ENCODE measurements at regions not wholly inside any gene's neighbourhood (a gene's known extent, or its start where the extent isn't known, plus 50 kb on each side); places are given as distances from the start of the nearest gene placed in this dataset.

GRCh38 chr6:114783083-114783482 is 440.3 kb upstream of the HS3ST5 start:
- DNase-seq (ENCODE audit: insufficient read length, low spot score) = no peak
- no peak for TF ChIP-seq POLR2A (IDR thresholded peaks at IDR 0.05; ENCODE audit: low read depth, low read length)
- no peak for FAIRE-seq

DNA sequence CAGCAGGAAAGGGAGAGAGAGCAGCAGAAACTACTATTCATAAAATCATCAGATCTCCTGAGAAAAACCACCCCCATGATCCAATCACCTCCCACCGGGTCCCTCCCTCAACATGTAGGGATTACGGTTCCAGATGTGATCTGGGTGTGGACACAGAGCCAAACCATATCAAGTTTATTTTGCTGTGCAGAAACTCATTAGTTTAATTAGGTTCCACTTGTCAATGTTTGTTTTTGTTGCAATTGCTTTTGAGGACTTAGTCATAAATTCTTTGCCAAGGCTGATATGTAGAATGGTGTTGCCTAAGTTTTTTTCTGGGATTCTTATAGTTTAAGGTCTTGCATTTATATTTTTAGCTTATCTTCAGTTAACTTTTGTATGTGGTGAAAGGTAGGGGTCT is 422.0 kb upstream of the HS3ST5 start:
- DNase-seq (ENCODE audit: insufficient read length, low spot score) = no peak
- no peak for FAIRE-seq
- no peak for TF ChIP-seq POLR2A (IDR thresholded peaks at IDR 0.05; ENCODE audit: low read depth, low read length)

GRCh38 chr6:114762145-114762544 is 419.3 kb upstream of the HS3ST5 start:
- TF ChIP-seq POLR2A (IDR thresholded peaks at IDR 0.05; ENCODE audit: low read depth, low read length) = no peak
- DNase-seq (ENCODE audit: insufficient read length, low spot score) = no peak
- no peak for FAIRE-seq

DNA sequence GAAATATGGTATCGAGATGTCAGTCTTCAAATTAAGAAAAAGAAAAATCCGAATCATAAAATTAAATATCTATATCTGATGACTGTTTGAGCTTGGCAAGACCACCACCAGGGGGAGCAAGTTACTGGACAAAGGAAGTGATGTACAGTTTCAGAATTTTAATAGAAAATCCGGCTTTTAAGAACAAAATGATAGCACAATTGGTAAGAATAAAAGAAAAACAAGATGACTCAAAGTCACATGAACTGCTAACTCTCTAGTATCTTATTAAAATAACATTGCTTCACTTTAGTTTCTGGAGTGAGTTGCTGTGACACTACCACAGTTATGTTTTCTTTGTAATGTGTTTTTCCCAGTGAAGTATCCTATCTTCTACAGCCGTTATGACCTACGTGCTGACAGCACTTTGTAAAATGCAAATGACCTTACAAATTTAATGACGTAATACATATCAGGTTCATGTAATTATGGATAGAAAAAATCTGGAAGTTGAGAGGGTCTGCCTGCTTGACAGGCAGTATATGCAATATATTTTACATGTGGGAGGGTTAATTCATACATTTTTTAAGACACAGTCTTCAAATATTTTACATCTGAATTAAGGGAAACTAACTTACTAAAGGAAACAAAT is 405.3 kb upstream of the HS3ST5 start:
- DNase-seq (ENCODE audit: insufficient read length, low spot score) = no peak
- no peak for FAIRE-seq
- no peak for TF ChIP-seq POLR2A (IDR thresholded peaks at IDR 0.05; ENCODE audit: low read depth, low read length)

GRCh38 chr6:114740547-114740946 is 397.7 kb upstream of the HS3ST5 start:
- FAIRE-seq = no peak
- DNase-seq (ENCODE audit: insufficient read length, low spot score) = no peak

DNA sequence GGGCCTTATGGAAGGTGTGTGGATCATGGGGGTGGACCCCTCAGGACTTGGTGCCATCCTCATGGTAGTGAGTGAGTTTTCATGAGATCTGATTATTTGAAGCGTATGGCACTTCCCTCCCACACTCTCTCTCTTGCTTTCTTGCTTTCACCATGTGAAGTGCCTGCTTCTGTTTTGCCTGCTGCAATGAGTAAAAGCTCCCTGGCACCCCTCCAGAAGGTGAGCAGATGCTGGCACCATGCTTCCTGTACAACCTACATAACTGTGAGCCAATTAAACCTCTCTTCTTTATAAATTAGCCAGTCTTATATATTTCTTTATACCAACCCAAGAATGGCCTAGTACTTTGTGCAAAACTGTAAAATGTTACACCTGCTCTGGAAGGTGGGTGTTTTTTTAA is 396.8 kb upstream of the HS3ST5 start:
- no peak for TF ChIP-seq POLR2A (IDR thresholded peaks at IDR 0.05; ENCODE audit: low read depth, low read length)
- DNase-seq (ENCODE audit: insufficient read length, low spot score) (no peak), FAIRE-seq (no peak)

More at GRCh38 chr6:114740547-114740946, 397.7 kb upstream of the HS3ST5 start:
- no peak for TF ChIP-seq POLR2A (IDR thresholded peaks at IDR 0.05; ENCODE audit: low read depth, low read length)

GRCh38 chr6:114735025-114735735 is 392.4 kb upstream of the HS3ST5 start:
- FAIRE-seq (no peak), DNase-seq (ENCODE audit: insufficient read length, low spot score) (no peak)

DNA sequence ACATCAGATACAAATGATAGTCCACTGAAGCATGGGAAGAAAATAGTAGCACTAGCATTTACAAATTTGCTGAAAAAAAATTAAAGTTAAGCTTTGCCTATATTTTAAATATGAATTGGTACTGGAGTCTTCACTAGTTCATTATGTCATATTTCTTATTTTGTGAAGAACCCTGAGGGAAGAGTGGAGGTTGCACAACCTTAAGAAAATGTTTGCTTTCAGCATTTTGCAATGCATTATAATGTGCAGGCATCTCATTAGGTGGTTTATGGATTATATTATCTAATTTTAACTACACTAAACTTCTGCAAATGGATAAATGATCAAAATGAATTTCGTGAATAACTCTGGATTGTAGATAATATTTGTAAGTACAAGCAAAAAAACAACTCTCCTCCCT is 390.8 kb upstream of the HS3ST5 start:
- no peak for DNase-seq (ENCODE audit: insufficient read length, low spot score)
- no peak for FAIRE-seq
- TF ChIP-seq POLR2A (IDR thresholded peaks at IDR 0.05; ENCODE audit: low read depth, low read length) = no peak

More at GRCh38 chr6:114735025-114735735, 392.4 kb upstream of the HS3ST5 start:
- no peak for TF ChIP-seq POLR2A (IDR thresholded peaks at IDR 0.05; ENCODE audit: low read depth, low read length)

DNA sequence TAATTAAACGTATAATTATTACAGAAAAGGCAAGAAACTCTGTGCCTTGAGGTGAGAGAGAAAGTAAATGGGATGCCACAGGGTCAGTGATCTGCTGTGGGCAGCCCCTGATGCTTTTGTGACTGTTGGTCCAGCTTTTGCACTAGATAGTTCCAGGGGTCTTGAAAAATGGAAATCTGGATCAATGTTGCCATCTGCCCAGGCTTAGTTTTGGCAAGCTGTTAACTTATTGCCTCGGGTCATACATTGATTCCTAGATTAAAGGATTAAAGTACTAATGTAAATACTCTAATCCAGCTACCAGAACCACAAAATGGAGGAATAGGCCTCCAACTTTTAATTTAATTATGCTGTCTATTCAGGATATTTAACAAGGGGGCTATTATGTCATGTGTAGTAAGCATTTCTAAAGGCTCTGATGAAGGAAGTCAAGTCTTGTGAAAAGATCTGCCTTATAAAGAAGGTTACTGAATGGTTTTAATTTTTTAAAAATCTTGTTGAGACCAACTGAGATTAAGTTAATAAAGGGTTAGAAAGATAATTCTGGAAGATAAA is 376.0 kb upstream of the HS3ST5 start:
- DNase-seq (ENCODE audit: insufficient read length, low spot score) (no peak), FAIRE-seq (no peak)
- no peak for TF ChIP-seq POLR2A (IDR thresholded peaks at IDR 0.05; ENCODE audit: low read depth, low read length)

DNA sequence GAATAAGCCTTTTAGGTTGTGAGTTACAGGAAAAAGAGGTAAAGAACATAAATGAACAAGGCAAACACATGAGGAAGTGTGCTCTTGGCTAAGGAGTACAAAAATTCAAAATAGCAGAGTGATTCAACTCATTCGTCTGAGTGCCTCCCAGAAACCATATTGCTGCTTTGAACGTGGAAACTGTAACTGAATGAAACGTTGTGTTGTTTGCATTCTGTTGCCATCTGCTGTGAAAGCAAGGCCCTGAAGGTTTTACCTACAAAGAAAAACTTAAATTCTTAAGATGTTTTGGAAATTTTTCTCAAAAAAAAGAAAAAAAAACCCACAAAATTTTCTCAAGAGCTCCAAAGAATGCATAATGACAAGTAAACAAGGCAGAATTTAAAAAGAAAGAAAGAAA is 375.4 kb upstream of the HS3ST5 start:
- no peak for TF ChIP-seq POLR2A (IDR thresholded peaks at IDR 0.05; ENCODE audit: low read depth, low read length)
- FAIRE-seq = no peak
- DNase-seq (ENCODE audit: insufficient read length, low spot score) = no peak

DNA sequence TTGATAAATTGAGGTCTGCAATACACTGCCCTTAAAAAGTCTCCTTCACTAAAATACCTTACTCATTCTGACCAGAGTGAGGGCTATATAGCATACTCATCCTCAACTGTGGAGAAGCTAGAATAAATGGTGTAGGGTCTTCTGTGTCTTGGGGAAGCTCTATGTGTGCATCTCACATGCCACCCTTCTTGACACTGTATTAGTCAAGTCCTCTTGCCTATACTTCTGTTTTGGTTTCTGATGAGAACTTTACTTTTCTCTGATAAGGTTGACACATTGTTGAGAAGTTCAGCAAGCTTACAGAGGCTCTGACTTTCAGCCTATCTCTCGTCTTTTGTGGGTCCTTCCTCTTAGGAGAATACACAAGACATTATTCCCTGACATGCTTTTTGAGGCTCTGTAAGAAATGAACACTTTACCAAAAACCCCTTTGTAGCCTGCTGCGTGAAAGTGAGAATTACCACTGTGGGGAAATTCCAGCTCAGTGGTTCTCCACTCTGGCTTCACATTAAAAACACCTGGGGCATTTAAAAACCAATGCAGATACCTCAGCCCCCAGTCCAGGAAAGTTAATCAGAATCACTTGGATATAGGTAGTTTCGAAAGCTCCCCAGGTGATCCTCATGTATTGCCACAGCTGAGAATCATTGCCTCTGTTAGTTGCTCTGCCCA is 372.1 kb upstream of the HS3ST5 start:
- no peak for DNase-seq (ENCODE audit: insufficient read length, low spot score)
- no peak for FAIRE-seq
- no peak for TF ChIP-seq POLR2A (IDR thresholded peaks at IDR 0.05; ENCODE audit: low read depth, low read length)

GRCh38 chr6:114713690-114714089 is 370.9 kb upstream of the HS3ST5 start:
- no peak for TF ChIP-seq POLR2A (IDR thresholded peaks at IDR 0.05; ENCODE audit: low read depth, low read length)
- no peak for DNase-seq (ENCODE audit: insufficient read length, low spot score)

GRCh38 chr6:114712129-114712662 is 369.4 kb upstream of the HS3ST5 start:
- DNase-seq (ENCODE audit: insufficient read length, low spot score) (no peak), FAIRE-seq (no peak)

More at GRCh38 chr6:114713690-114714089, 370.9 kb upstream of the HS3ST5 start:
- no peak for FAIRE-seq

DNA sequence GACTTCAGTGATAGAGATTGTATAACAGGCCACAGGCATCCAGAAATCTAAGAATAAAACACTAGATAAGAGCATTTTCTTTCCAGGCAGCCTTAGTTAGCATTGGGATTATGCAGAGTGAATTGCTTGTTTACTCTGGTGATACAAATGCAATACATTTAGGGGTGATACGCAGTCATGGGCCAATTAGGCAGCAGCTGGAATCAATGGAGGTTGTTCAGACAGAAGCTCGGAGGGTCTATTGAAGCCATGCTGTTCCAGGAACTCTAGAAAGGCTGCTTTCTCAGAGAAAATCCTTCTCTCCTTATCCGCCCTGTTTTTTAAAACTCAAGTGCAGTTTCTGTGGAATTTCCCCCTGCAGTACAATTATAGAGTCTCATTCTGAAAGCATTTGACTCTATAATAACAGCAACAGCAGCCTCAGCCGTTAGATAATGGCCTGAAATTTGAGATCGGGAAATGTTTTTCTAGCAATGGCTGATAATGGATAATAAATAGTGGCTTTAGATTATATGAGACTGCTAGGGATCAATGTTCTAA is 364.3 kb upstream of the HS3ST5 start:
- DNase-seq (ENCODE audit: insufficient read length, low spot score) = no peak
- no peak for FAIRE-seq
- TF ChIP-seq POLR2A (IDR thresholded peaks at IDR 0.05; ENCODE audit: low read depth, low read length) = no peak

More at GRCh38 chr6:114712129-114712662, 369.4 kb upstream of the HS3ST5 start:
- TF ChIP-seq POLR2A (IDR thresholded peaks at IDR 0.05; ENCODE audit: low read depth, low read length) = no peak
